Liver (tissue), 8 donors: ENCODE measurements at regions not wholly inside any gene's neighbourhood (a gene's known extent, or its start where the extent isn't known, plus 50 kb on each side); places are given as distances from the start of the nearest gene placed in this dataset.
"Not testable (repeated sequence)": the region's sequence is repeated elsewhere in the genome, so short reads cannot be mapped to it uniquely, and the experiment has no call there.

Experiments used
- DNase-seq: peaks from one replicate; pipeline ENCODE4 v3.0.0-alpha.2; 2017; ENCODE audit warnings: low spot score
- H3K27ac ChIP-seq, 2 donors: one replicate each; pipeline ENCODE4 v1.7.0; 2013; ENCODE audit warnings: inconsistent platforms in 2 of 2, low read length in 2 of 2, control low read depth in 1 of 2, low read depth in 1 of 2, mild to moderate bottlenecking in 1 of 2
- H3K27me3 ChIP-seq, 4 donors: one replicate each; pipeline versions ENCODE4 v1.6.1 to v1.7.0; 2013; ENCODE audit warnings: low read length in 3 of 4, inconsistent platforms in 1 of 4, mild to moderate bottlenecking in 1 of 4, moderate library complexity in 1 of 4; ENCODE audit not compliant: control insufficient read depth in 4 of 4, insufficient read depth in 4 of 4
- H3K36me3 ChIP-seq, 4 donors: one replicate each; pipeline versions ENCODE4 v1.6.1 to v1.7.0; 2013; ENCODE audit warnings: low read length in 3 of 4, mild to moderate bottlenecking in 3 of 4, low read depth in 1 of 4, moderate library complexity in 1 of 4; ENCODE audit not compliant: control insufficient read depth in 4 of 4, insufficient read depth in 3 of 4
- H3K4me1 ChIP-seq, 4 donors: one replicate each; pipeline versions ENCODE4 v1.6.1 to v1.7.0; 2013; ENCODE audit warnings: low read length in 3 of 4, mild to moderate bottlenecking in 3 of 4, moderate library complexity in 1 of 4; ENCODE audit not compliant: control insufficient read depth in 4 of 4, insufficient read depth in 4 of 4
- H3K4me3 ChIP-seq, 3 donors: one replicate each; pipeline versions ENCODE4 v1.6.1 to v1.7.0; 2013; ENCODE audit warnings: low read length in 3 of 3, control low read depth in 1 of 3, low read depth in 1 of 3, mild to moderate bottlenecking in 1 of 3
- H3K9ac ChIP-seq, 2 donors: one replicate each; pipeline ENCODE4 v1.7.0; 2013; ENCODE audit warnings: low read length in 2 of 2, mild to moderate bottlenecking in 2 of 2, moderate library complexity in 2 of 2, control low read depth in 1 of 2, low read depth in 1 of 2
- H3K9me3 ChIP-seq, 4 donors: one replicate each; pipeline versions ENCODE4 v1.6.1 to v1.7.0; 2013; ENCODE audit warnings: low read length in 3 of 4; ENCODE audit not compliant: control insufficient read depth in 4 of 4
- ATF3 ChIP-seq: IDR thresholded peaks from 2 replicates; pipeline ENCODE4 v1.6.1; 2016; ENCODE audit warnings: antibody characterized with exemption
- CTCF ChIP-seq: fragments of 150-350 bp; IDR thresholded peaks from 2 replicates; pipeline ENCODE4 v1.5.1; 2017; ENCODE audit warnings: improper control_type of control experiment, low read depth, low read length; ENCODE audit not compliant: missing input control
- EGR1 ChIP-seq, 2 donors: IDR thresholded peaks; 2 replicates each; pipeline ENCODE4 v1.6.1; 2016 to 2018; ENCODE audit warnings: antibody characterized with exemption in 2 of 2, low read depth in 2 of 2
- FOXA1 ChIP-seq: IDR thresholded peaks from 2 replicates; pipeline ENCODE4 v1.6.1; 2016; ENCODE audit warnings: antibody characterized with exemption
- FOXA2 ChIP-seq: IDR thresholded peaks from 2 replicates; pipeline ENCODE4 v1.6.1; 2016; ENCODE audit warnings: antibody characterized with exemption
- GABPA ChIP-seq, 2 donors: IDR thresholded peaks in 1 of 2; conservative IDR thresholded peaks in 1 of 2; 2 replicates each; pipeline ENCODE4 v1.6.1; 2016; ENCODE audit warnings: antibody characterized with exemption in 2 of 2, mild to moderate bottlenecking in 1 of 2, moderate library complexity in 1 of 2
- HNF4A ChIP-seq, 2 donors: conservative IDR thresholded peaks; 2 replicates each; pipeline ENCODE4 v1.6.1; 2016; ENCODE audit warnings: antibody characterized with exemption in 2 of 2, mild to moderate bottlenecking in 2 of 2
- HNF4G ChIP-seq: IDR thresholded peaks from 2 replicates; pipeline ENCODE4 v1.6.1; 2016; ENCODE audit warnings: antibody characterized with exemption
- JUND ChIP-seq, 2 donors: IDR thresholded peaks; 2 replicates each; pipeline ENCODE4 v1.6.1; 2016; ENCODE audit warnings: antibody characterized with exemption in 2 of 2
- MAX ChIP-seq: IDR thresholded peaks from 2 replicates; pipeline ENCODE4 v1.6.1; 2016; ENCODE audit warnings: antibody characterized with exemption
- RAD21 ChIP-seq, 2 donors: IDR thresholded peaks; 2 replicates each; pipeline ENCODE4 v1.6.1; 2016; ENCODE audit warnings: antibody characterized with exemption in 2 of 2, mild to moderate bottlenecking in 2 of 2
- RXRA ChIP-seq, 2 donors: IDR thresholded peaks; 2 replicates each; pipeline ENCODE4 v1.6.1; 2017 to 2018; ENCODE audit warnings: antibody characterized with exemption in 2 of 2, mild to moderate bottlenecking in 1 of 2
- SP1 ChIP-seq: IDR thresholded peaks from 2 replicates; pipeline ENCODE4 v1.6.1; 2018; ENCODE audit warnings: antibody characterized with exemption, mild to moderate bottlenecking
- TAF1 ChIP-seq: conservative IDR thresholded peaks from 2 replicates; pipeline ENCODE4 v1.6.1; 2016; ENCODE audit warnings: antibody characterized with exemption, mild to moderate bottlenecking
- YY1 ChIP-seq: IDR thresholded peaks from 2 replicates; pipeline ENCODE4 v1.6.1; 2016; ENCODE audit warnings: antibody characterized with exemption, mild to moderate bottlenecking
- WGBS: extraction: QIAGEN DNeasy Blood & Tissue Kit; methylation state at CpG from one replicate; pipeline ENCODE4 v1.1.7; 2013; 5-methylcytosine and 5-hydroxymethylcytosine counted together
- TF ChIP-seq, protein P1 (sequence below): IDR thresholded peaks from 2 replicates; pipeline ENCODE4 v1.6.1; 2016; ENCODE audit warnings: antibody characterized with exemption
- donor health status: healthy.
- donor health status: healthy.
- donor health status: healthy.
- donor health status: healthy.
- donor health status: healthy.

- Histone ChIP-seq H3K9ac (no peak overlapping the region), H3K27me3 (no peaks in the 10 kb centered on the region), H3K36me3 (no peaks in the 10 kb centered on the region), H3K27ac (no peak overlapping the region), H3K9me3 (peaks cover 0 to 4% (median 0%) of the 10 kb centered on the region in 4 donors), H3K4me3 (no peak overlapping the region), H3K4me1 (no peaks in the 10 kb centered on the region)
- 59% methylated on average over 3 of the region's 3 CpGs for WGBS
- TF ChIP-seq FOXA2: no peak
- TF ChIP-seq JUND (IDR thresholded peaks at IDR 0.05): no peak
- no peak for TF ChIP-seq HNF4A (conservative IDR thresholded peaks at IDR 0.05)
- DNase-seq: no peak
These were observed 1222.7 kb upstream of the TENM3 start for GRCh38 chr4:181020456-181020855.

- no peak for DNase-seq
- Histone ChIP-seq H3K4me1 (no peaks in the 10 kb centered on the region), H3K27me3 (no peaks in the 10 kb centered on the region), H3K9me3 (peaks cover 0 to 4% (median 0%) of the 10 kb centered on the region in 4 donors), H3K27ac (no peak overlapping the region), H3K36me3 (no peaks in the 10 kb centered on the region), H3K4me3 (no peak overlapping the region), H3K9ac (no peak overlapping the region)
- TF ChIP-seq EGR1 (IDR thresholded peaks at IDR 0.05; ENCODE audit: low read depth in 2 of 2): no peak
- TF ChIP-seq HNF4A (conservative IDR thresholded peaks at IDR 0.05): no peak
- TF ChIP-seq RXRA (IDR thresholded peaks at IDR 0.05): no peak
- TF ChIP-seq GABPA (IDR thresholded peaks at IDR 0.05 in 1 of 2, conservative IDR thresholded peaks at IDR 0.05 in 1 of 2): no peak
- TF ChIP-seq YY1: no peak
- no peak for TF ChIP-seq TAF1
- no peak for TF ChIP-seq FOXA2
- TF ChIP-seq CTCF: no peak
- no peak for TF ChIP-seq RAD21 (IDR thresholded peaks at IDR 0.05)
- no peak for TF ChIP-seq FOXA1
- TF ChIP-seq MAX: no peak
- TF ChIP-seq JUND (IDR thresholded peaks at IDR 0.05): no peak
- no peak for TF ChIP-seq HNF4G
- TF ChIP-seq, protein P1, sequence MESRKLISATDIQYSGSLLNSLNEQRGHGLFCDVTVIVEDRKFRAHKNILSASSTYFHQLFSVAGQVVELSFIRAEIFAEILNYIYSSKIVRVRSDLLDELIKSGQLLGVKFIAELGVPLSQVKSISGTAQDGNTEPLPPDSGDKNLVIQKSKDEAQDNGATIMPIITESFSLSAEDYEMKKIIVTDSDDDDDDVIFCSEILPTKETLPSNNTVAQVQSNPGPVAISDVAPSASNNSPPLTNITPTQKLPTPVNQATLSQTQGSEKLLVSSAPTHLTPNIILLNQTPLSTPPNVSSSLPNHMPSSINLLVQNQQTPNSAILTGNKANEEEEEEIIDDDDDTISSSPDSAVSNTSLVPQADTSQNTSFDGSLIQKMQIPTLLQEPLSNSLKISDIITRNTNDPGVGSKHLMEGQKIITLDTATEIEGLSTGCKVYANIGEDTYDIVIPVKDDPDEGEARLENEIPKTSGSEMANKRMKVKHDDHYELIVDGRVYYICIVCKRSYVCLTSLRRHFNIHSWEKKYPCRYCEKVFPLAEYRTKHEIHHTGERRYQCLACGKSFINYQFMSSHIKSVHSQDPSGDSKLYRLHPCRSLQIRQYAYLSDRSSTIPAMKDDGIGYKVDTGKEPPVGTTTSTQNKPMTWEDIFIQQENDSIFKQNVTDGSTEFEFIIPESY: no peak
- TF ChIP-seq ATF3: no peak
- no peak for TF ChIP-seq SP1
- 78% methylated on average over 1 of the region's 1 CpG for WGBS
These were observed 1222.0 kb upstream of the TENM3 start for GRCh38 chr4:181021213-181021612.

- WGBS: 86% methylated on average over 14 of the region's 14 CpGs
- not testable (repeated sequence) for H3K27ac ChIP-seq, H3K4me3 ChIP-seq, H3K36me3 ChIP-seq, H3K27me3 ChIP-seq, DNase-seq, H3K4me1 ChIP-seq, H3K9ac ChIP-seq, H3K9me3 ChIP-seq
These were observed 1212.9 kb upstream of the TENM3 start for GRCh38 chr4:181030135-181030921.
